Activated CD4-positive, alpha-beta T cell treated with anti-CD3 and anti-CD28 coated beads, Interleukin-2, amount 10 ng/mL, durations not matched to agents 24 days and 14 days (primary cell): ENCODE measurements at regions not wholly inside any gene's neighbourhood (a gene's known extent, or its start where the extent isn't known, plus 50 kb on each side); places are given as distances from the start of the nearest gene placed in this dataset.
"Not testable (repeated sequence)": the region's sequence is repeated elsewhere in the genome, so short reads cannot be mapped to it uniquely, and the experiment has no call there.

ENCODE experiments used
- DNase-seq: peaks from one replicate; pipeline ENCODE4 v3.0.0; 2022
- H3K27ac Mint-ChIP-seq: one replicate; pipeline ENCODE4 v1.8.0; 2022; ENCODE audit warnings: mild to moderate bottlenecking, mixed read lengths
- H3K27me3 Mint-ChIP-seq: one replicate; pipeline ENCODE4 v1.8.0; 2022; ENCODE audit warnings: mixed read lengths
- H3K36me3 Mint-ChIP-seq: one replicate; pipeline ENCODE4 v1.8.0; 2022; ENCODE audit warnings: low read depth, mild to moderate bottlenecking, mixed read lengths
- H3K4me1 Mint-ChIP-seq: one replicate; pipeline ENCODE4 v1.8.0; 2021; ENCODE audit warnings: mixed read lengths
- H3K4me3 Mint-ChIP-seq: one replicate; pipeline ENCODE4 v1.8.0; 2022; ENCODE audit warnings: mild to moderate bottlenecking, moderate library complexity, mixed read lengths
- H3K9me3 Mint-ChIP-seq: one replicate; pipeline ENCODE4 v1.8.0; 2021; ENCODE audit warnings: mixed read lengths
- intact Hi-C: fragments of 100-400 bp; cut with micrococcal nuclease; formaldehyde crosslinking; loops from one replicate; pipeline ENCODE4 v1.15.1; 2023

GRCh38 chr7:69541779-69542432, 56.4 kb upstream of the AUTS2 start:
- H3K9me3 Mint-ChIP-seq, H3K4me3 Mint-ChIP-seq, intact Hi-C loops, H3K4me1 Mint-ChIP-seq, DNase-seq, H3K27ac Mint-ChIP-seq, H3K36me3 Mint-ChIP-seq, H3K27me3 Mint-ChIP-seq: not testable (repeated sequence)

GRCh38 chr7:69545175-69545574, 53.1 kb upstream of the AUTS2 start:
- no peaks in the 10 kb centered on the region for H3K27me3 Mint-ChIP-seq
- H3K9me3 Mint-ChIP-seq, result peaks cover 4% of the 10 kb centered on the region
- no peak overlapping the region for H3K4me3 Mint-ChIP-seq
- intact Hi-C loops, result no loop called here
- H3K36me3 Mint-ChIP-seq, result no peaks in the 10 kb centered on the region
- DNase-seq, result no peak
- H3K4me1 Mint-ChIP-seq, result no peaks in the 10 kb centered on the region
- no peak overlapping the region for H3K27ac Mint-ChIP-seq
